SU-DHL-6 (cell line): ENCODE measurements at regions not wholly inside any gene's neighbourhood (a gene's known extent, or its start where the extent isn't known, plus 50 kb on each side); places are given as distances from the start of the nearest gene placed in this dataset.

ENCODE experiments used
- EZH2phosphoT487 ChIP-seq: fragments of 200-600 bp; sonication (generic), shearing (Covaris generic); conservative IDR thresholded peaks from 2 replicates; pipeline ENCODE4 v1.6.1; 2018; ENCODE audit warnings: mild to moderate bottlenecking, antibody characterized with exemption, low read length, moderate library complexity, mixed read lengths
- TF ChIP-seq, protein P1 (sequence below): fragments of 200-600 bp; sonication (generic); IDR thresholded peaks from one replicate; pipeline ENCODE4 v1.5.1; 2017; ENCODE audit warnings: antibody characterized with exemption, mild to moderate bottlenecking, low read length, moderate library complexity; ENCODE audit not compliant: insufficient read depth, poor library complexity, severe bottlenecking

DNA sequence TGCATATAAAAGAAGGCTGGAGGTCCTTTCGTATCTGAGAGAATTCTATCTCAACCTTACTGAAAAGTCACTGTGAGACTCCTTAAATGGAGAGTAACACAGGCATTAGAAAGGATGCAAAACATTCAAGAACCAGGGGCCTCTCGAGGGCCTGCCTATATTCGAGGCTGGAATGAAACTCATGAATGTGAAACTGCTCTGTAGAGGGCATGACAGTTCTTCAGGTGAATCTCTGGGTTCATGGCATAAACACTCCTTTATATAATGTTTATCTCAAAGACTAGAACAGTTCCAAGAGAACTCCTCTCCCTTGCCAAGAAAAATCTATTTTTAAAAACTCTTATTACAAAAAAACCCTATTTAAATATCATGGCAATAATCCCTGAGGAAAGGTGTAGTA, 113.9 kb downstream of the SEC61B start:
- TF ChIP-seq, protein P1, sequence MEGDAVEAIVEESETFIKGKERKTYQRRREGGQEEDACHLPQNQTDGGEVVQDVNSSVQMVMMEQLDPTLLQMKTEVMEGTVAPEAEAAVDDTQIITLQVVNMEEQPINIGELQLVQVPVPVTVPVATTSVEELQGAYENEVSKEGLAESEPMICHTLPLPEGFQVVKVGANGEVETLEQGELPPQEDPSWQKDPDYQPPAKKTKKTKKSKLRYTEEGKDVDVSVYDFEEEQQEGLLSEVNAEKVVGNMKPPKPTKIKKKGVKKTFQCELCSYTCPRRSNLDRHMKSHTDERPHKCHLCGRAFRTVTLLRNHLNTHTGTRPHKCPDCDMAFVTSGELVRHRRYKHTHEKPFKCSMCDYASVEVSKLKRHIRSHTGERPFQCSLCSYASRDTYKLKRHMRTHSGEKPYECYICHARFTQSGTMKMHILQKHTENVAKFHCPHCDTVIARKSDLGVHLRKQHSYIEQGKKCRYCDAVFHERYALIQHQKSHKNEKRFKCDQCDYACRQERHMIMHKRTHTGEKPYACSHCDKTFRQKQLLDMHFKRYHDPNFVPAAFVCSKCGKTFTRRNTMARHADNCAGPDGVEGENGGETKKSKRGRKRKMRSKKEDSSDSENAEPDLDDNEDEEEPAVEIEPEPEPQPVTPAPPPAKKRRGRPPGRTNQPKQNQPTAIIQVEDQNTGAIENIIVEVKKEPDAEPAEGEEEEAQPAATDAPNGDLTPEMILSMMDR: no peak
- no peak for TF ChIP-seq EZH2phosphoT487
